CD8-positive, alpha-beta memory T cell (primary cell): ENCODE measurements at regions not wholly inside any gene's neighbourhood (a gene's known extent, or its start where the extent isn't known, plus 50 kb on each side); places are given as distances from the start of the nearest gene placed in this dataset.

Experiments used
- CTCF ChIA-PET: fragments of 350-600 bp; sonication (Branson Sonifier 250); formaldehyde crosslinking; loops from one replicate; lab custom pipeline; 2021; ENCODE audit warnings: antibody characterized with exemption; lab: Charles Lee
- POLR2A ChIA-PET: fragments of 350-600 bp; sonication (Branson Sonifier 250); formaldehyde crosslinking; loops from one replicate; lab custom pipeline; 2021; ENCODE audit warnings: antibody characterized with exemption; lab: Charles Lee
- DNase-seq, 5 donors: peaks; one replicate each; pipeline versions ENCODE4 v3.0.0 to v3.0.0-alpha.2; 2020 to 2022; ENCODE audit warnings: mixed read lengths in 1 of 5
- H3K27ac ChIP-seq: one replicate; pipeline ENCODE4 v1.7.0; 2013; ENCODE audit warnings: low read depth, mild to moderate bottlenecking, low read length, moderate library complexity
- H3K27me3 ChIP-seq: 2 replicates; pipeline ENCODE4 v1.7.0; 2013; ENCODE audit warnings: low read length, mild to moderate bottlenecking; ENCODE audit not compliant: insufficient read depth, poor library complexity, severe bottlenecking
- H3K36me3 ChIP-seq: 2 replicates; pipeline ENCODE4 v1.7.0; 2013; ENCODE audit warnings: mild to moderate bottlenecking, low read length, moderate library complexity; ENCODE audit not compliant: insufficient read depth
- H3K4me1 ChIP-seq: 2 replicates; pipeline ENCODE4 v1.7.0; 2013; ENCODE audit warnings: mild to moderate bottlenecking, low read length, moderate library complexity; ENCODE audit not compliant: insufficient read depth
- H3K4me3 ChIP-seq: 2 replicates; pipeline ENCODE4 v1.7.0; 2013; ENCODE audit warnings: mild to moderate bottlenecking, low read length
- H3K9me3 ChIP-seq: 2 replicates; pipeline ENCODE4 v1.7.0; 2013; ENCODE audit warnings: mild to moderate bottlenecking, low read length
- H3K27ac Mint-ChIP-seq, 8 donors: one replicate each; pipeline ENCODE4 v1.8.0; 2020 to 2021; ENCODE audit warnings: mixed read lengths in 8 of 8, mild to moderate bottlenecking in 6 of 8, inconsistent platforms in 3 of 8, moderate library complexity in 3 of 8
- H3K27me3 Mint-ChIP-seq, 2 donors: one replicate each; pipeline ENCODE4 v1.8.0; 2020 to 2021; ENCODE audit warnings: mixed read lengths in 2 of 2, mild to moderate bottlenecking in 1 of 2, moderate library complexity in 1 of 2
- H3K36me3 Mint-ChIP-seq, 3 donors: one replicate each; pipeline ENCODE4 v1.8.0; 2020 to 2021; ENCODE audit warnings: mixed read lengths in 3 of 3, inconsistent platforms in 1 of 3, mild to moderate bottlenecking in 1 of 3
- H3K4me1 Mint-ChIP-seq, 3 donors: one replicate each; pipeline ENCODE4 v1.8.0; 2020 to 2021; ENCODE audit warnings: mixed read lengths in 3 of 3, inconsistent platforms in 1 of 3, mild to moderate bottlenecking in 1 of 3
- H3K4me3 Mint-ChIP-seq, 7 donors: one replicate each; pipeline ENCODE4 v1.8.0; 2020 to 2021; ENCODE audit warnings: mixed read lengths in 7 of 7, mild to moderate bottlenecking in 6 of 7, moderate library complexity in 4 of 7, inconsistent platforms in 2 of 7
- H3K9me3 Mint-ChIP-seq, 5 donors: one replicate each; pipeline ENCODE4 v1.8.0; 2020 to 2022; ENCODE audit warnings: mixed read lengths in 5 of 5, mild to moderate bottlenecking in 3 of 5, moderate library complexity in 2 of 5, inconsistent platforms in 1 of 5

- CTCF ChIA-PET: interaction anchor here (1.3 to 1.5 kb wide), 2 partner anchors 20 to 157 kb away, joined by 3 read pairs; no protein-coding TSS in a partner anchor
- H3K27me3 Mint-ChIP-seq: peaks cover 0 to 3% of the 10 kb centered on the region in 2 donors
- DNase-seq: no peak
Measured at GRCh38 chr10:47067949-47068940, 157.0 kb downstream of the PTPN20 start.

GRCh38 chr10:47070541-47070940 is 159.3 kb downstream of the PTPN20 start:
- no peaks in the 10 kb centered on the region for H3K9me3 Mint-ChIP-seq
- no peaks in the 10 kb centered on the region for H3K36me3 Mint-ChIP-seq
- Histone ChIP-seq H3K4me3 (no peak overlapping the region), H3K27me3 (no peaks in the 10 kb centered on the region), H3K36me3 (no peaks in the 10 kb centered on the region), H3K4me1 (no peaks in the 10 kb centered on the region), H3K9me3 (no peaks in the 10 kb centered on the region), H3K27ac (no peak overlapping the region)
- ChIA-PET CTCF (no interaction called here), POLR2A (no interaction called here)
- no peak for DNase-seq
- H3K27me3 Mint-ChIP-seq: peaks cover 0 to 3% of the 10 kb centered on the region in 2 donors
- H3K4me3 Mint-ChIP-seq: no peak overlapping the region
- H3K27ac Mint-ChIP-seq: peak overlapping the region in 1 of 8 donors; percentile 23
- peaks cover 0 to 5% (median 0%) of the 10 kb centered on the region in 3 donors for H3K4me1 Mint-ChIP-seq

More at GRCh38 chr10:47067949-47068940, 157.0 kb downstream of the PTPN20 start:
- Histone ChIP-seq H3K27me3 (no peaks in the 10 kb centered on the region), H3K4me1 (no peaks in the 10 kb centered on the region), H3K27ac (no peak overlapping the region), H3K9me3 (no peaks in the 10 kb centered on the region), H3K36me3 (no peaks in the 10 kb centered on the region), H3K4me3 (no peak overlapping the region)
- no peaks in the 10 kb centered on the region for H3K36me3 Mint-ChIP-seq
- no peak overlapping the region for H3K4me3 Mint-ChIP-seq
- no peaks in the 10 kb centered on the region for H3K9me3 Mint-ChIP-seq
- H3K27ac Mint-ChIP-seq: peak overlapping the region in 1 of 8 donors; percentile 55
- peaks cover 0 to 5% (median 0%) of the 10 kb centered on the region in 3 donors for H3K4me1 Mint-ChIP-seq
- POLR2A ChIA-PET: no interaction called here

GRCh38 chr10:47071891-47072290 is 160.7 kb downstream of the PTPN20 start:
- DNase-seq: no peak
- ChIA-PET CTCF (interaction anchor here (1.6 kb wide), 1 partner anchor 9 kb away, joined by 3 read pairs; no protein-coding TSS in a partner anchor), POLR2A (no interaction called here)
- Histone ChIP-seq H3K36me3 (no peaks in the 10 kb centered on the region), H3K27ac (no peak overlapping the region), H3K27me3 (no peaks in the 10 kb centered on the region), H3K4me3 (no peak overlapping the region), H3K9me3 (no peaks in the 10 kb centered on the region), H3K4me1 (no peaks in the 10 kb centered on the region)
- Mint-ChIP-seq H3K4me1 (peaks cover 2 to 8% (median 3%) of the 10 kb centered on the region in 3 donors), H3K27ac (no peak overlapping the region), H3K27me3 (no peaks in the 10 kb centered on the region), H3K9me3 (no peaks in the 10 kb centered on the region), H3K4me3 (no peak overlapping the region), H3K36me3 (no peaks in the 10 kb centered on the region)

GRCh38 chr10:47073967-47074366 is 162.7 kb downstream of the PTPN20 start:
- Mint-ChIP-seq H3K9me3 (no peaks in the 10 kb centered on the region), H3K36me3 (no peaks in the 10 kb centered on the region), H3K4me3 (no peak overlapping the region), H3K4me1 (peaks cover 5 to 23% (median 7%) of the 10 kb centered on the region in 3 donors), H3K27ac (no peak overlapping the region), H3K27me3 (peaks cover 0 to 2% of the 10 kb centered on the region in 2 donors)
- CTCF ChIA-PET: no interaction called here
- Histone ChIP-seq H3K9me3 (no peaks in the 10 kb centered on the region), H3K36me3 (no peaks in the 10 kb centered on the region), H3K4me1 (peaks cover 4% of the 10 kb centered on the region), H3K4me3 (no peak overlapping the region), H3K27me3 (no peaks in the 10 kb centered on the region), H3K27ac (no peak overlapping the region)
- DNase-seq: no peak
- POLR2A ChIA-PET: no interaction called here

GRCh38 chr10:47076949-47077361 is 165.7 kb downstream of the PTPN20 start:
- H3K36me3 ChIP-seq: no peaks in the 10 kb centered on the region
- H3K4me1 Mint-ChIP-seq: peaks cover 13 to 41% (median 14%) of the 10 kb centered on the region in 3 donors
- H3K9me3 ChIP-seq: no peaks in the 10 kb centered on the region
- peaks cover 0 to 7% of the 10 kb centered on the region in 2 donors for H3K27me3 Mint-ChIP-seq
- peak overlapping the region in 1 of 7 donors; percentile 5 for H3K4me3 Mint-ChIP-seq
- no peaks in the 10 kb centered on the region for H3K9me3 Mint-ChIP-seq
- POLR2A ChIA-PET: no interaction called here
- CTCF ChIA-PET: interaction anchor here (1.0 to 1.4 kb wide), 2 partner anchors 29 to 235 kb away, joined by 3 to 5 read pairs; no protein-coding TSS in a partner anchor
- H3K27me3 ChIP-seq: no peaks in the 10 kb centered on the region
- H3K4me3 ChIP-seq: no peak overlapping the region
- DNase-seq: no peak
- H3K27ac Mint-ChIP-seq: peak overlapping the region in 1 of 8 donors; percentile 6
- H3K36me3 Mint-ChIP-seq: no peaks in the 10 kb centered on the region
- H3K27ac ChIP-seq: no peak overlapping the region
- H3K4me1 ChIP-seq: peaks cover 4% of the 10 kb centered on the region

- Histone ChIP-seq H3K27me3 (no peaks in the 10 kb centered on the region), H3K36me3 (no peaks in the 10 kb centered on the region), H3K4me1 (peaks cover 4% of the 10 kb centered on the region), H3K4me3 (no peak overlapping the region), H3K9me3 (no peaks in the 10 kb centered on the region), H3K27ac (no peak overlapping the region)
- H3K27me3 Mint-ChIP-seq: peaks cover 0 to 7% of the 10 kb centered on the region in 2 donors
- peaks cover 13 to 42% (median 14%) of the 10 kb centered on the region in 3 donors for H3K4me1 Mint-ChIP-seq
- H3K4me3 Mint-ChIP-seq: peak overlapping the region in 1 of 7 donors; percentile 5
- ChIA-PET POLR2A (no interaction called here), CTCF (interaction anchor here (1.4 kb wide), 1 partner anchor 234 kb away, joined by 5 read pairs; no protein-coding TSS in a partner anchor)
- no peak overlapping the region for H3K27ac Mint-ChIP-seq
- DNase-seq: no peak
- no peaks in the 10 kb centered on the region for H3K36me3 Mint-ChIP-seq
- H3K9me3 Mint-ChIP-seq: no peaks in the 10 kb centered on the region
Measured at GRCh38 chr10:47077386-47077785, 166.2 kb downstream of the PTPN20 start.

GRCh38 chr10:47077941-47078340 is 166.7 kb downstream of the PTPN20 start:
- ChIA-PET POLR2A (no interaction called here), CTCF (no interaction called here)
- H3K4me3 ChIP-seq: no peak overlapping the region
- H3K27ac ChIP-seq: no peak overlapping the region
- DNase-seq: no peak
- no peak overlapping the region for H3K27ac Mint-ChIP-seq
- peaks cover 0 to 7% of the 10 kb centered on the region in 2 donors for H3K27me3 Mint-ChIP-seq
- H3K4me1 Mint-ChIP-seq: peaks cover 13 to 42% (median 14%) of the 10 kb centered on the region in 3 donors
- no peak overlapping the region for H3K4me3 Mint-ChIP-seq
- no peaks in the 10 kb centered on the region for H3K27me3 ChIP-seq
- no peaks in the 10 kb centered on the region for H3K9me3 ChIP-seq
- H3K36me3 Mint-ChIP-seq: no peaks in the 10 kb centered on the region
- peaks cover 4% of the 10 kb centered on the region for H3K4me1 ChIP-seq
- H3K36me3 ChIP-seq: no peaks in the 10 kb centered on the region
- H3K9me3 Mint-ChIP-seq: no peaks in the 10 kb centered on the region
